ENCODE measurements at regions not wholly inside any gene's neighbourhood (a gene's known extent, or its start where the extent isn't known, plus 50 kb on each side); places are given as distances from the start of the nearest gene placed in this dataset.
A peak's percentile ranks its signal among the peaks of the same experiment; 100 is the strongest.

DNA sequence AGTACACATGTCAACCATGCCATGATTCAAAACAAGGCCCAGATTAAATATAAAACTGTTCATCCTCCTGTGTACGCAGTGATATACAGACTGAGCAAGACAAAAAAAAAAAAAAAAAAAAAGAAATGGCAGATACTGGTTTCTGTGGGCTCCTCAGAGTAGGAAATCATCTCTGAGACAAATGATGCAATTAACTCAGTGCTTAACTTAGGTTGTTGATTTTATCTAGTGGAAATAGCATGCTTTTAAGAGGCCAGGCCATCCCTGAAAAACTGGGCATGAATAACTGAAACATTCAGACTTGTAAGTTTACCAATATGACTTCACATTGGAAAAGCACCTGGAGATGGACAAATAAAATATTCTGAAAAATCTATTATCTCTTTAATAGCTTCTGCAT lies 69.0 kb downstream of the DKK1 start:
- Histone ChIP-seq H3K9ac (ENCODE audit: control insufficient read depth, extremely low read depth, insufficient read depth, low read length) (no peak overlapping the region), H3K27me3 (ENCODE audit: control insufficient read depth, extremely low read depth, insufficient read depth, low read length) (no peaks in the 10 kb centered on the region), H3K4me1 (ENCODE audit: control insufficient read depth, extremely low read depth, insufficient read depth, low read length) (peaks cover 8% of the 10 kb centered on the region), H3K36me3 (ENCODE audit: control insufficient read depth in 2 of 2, extremely low read depth in 1 of 2, insufficient read depth in 2 of 2, low read length in 2 of 2) (no peaks in the 10 kb centered on the region), H2AFZ (ENCODE audit: control insufficient read depth, low read length) (peak overlapping the region; percentile 2), H3K9me3 (ENCODE audit: control insufficient read depth, low read depth, low read length) (no peaks in the 10 kb centered on the region), H3K79me2 (ENCODE audit: control insufficient read depth, insufficient read depth, low read length) (no peaks in the 10 kb centered on the region), H4K20me1 (ENCODE audit: control insufficient read depth, extremely low read depth, insufficient read depth, low read length) (no peaks in the 10 kb centered on the region), H3K9me1 (ENCODE audit: control insufficient read depth, extremely low read depth, insufficient read depth, low read length) (no peaks in the 10 kb centered on the region), H3K4me3 (ENCODE audit: control insufficient read depth in 2 of 3, extremely low read depth in 1 of 3, insufficient read depth in 2 of 3, low read depth in 1 of 3, low read length in 3 of 3) (no peak overlapping the region), H3K27ac (ENCODE audit: control insufficient read depth, insufficient read depth, low read length) (no peak overlapping the region), H3K4me2 (ENCODE audit: control insufficient read depth, extremely low read depth, insufficient read depth, low read depth, low read length) (no peak overlapping the region)
- no peak for TF ChIP-seq EZH2 (IDR thresholded peaks at IDR 0.05; ENCODE audit: low read length)
- TF ChIP-seq, protein P1, sequence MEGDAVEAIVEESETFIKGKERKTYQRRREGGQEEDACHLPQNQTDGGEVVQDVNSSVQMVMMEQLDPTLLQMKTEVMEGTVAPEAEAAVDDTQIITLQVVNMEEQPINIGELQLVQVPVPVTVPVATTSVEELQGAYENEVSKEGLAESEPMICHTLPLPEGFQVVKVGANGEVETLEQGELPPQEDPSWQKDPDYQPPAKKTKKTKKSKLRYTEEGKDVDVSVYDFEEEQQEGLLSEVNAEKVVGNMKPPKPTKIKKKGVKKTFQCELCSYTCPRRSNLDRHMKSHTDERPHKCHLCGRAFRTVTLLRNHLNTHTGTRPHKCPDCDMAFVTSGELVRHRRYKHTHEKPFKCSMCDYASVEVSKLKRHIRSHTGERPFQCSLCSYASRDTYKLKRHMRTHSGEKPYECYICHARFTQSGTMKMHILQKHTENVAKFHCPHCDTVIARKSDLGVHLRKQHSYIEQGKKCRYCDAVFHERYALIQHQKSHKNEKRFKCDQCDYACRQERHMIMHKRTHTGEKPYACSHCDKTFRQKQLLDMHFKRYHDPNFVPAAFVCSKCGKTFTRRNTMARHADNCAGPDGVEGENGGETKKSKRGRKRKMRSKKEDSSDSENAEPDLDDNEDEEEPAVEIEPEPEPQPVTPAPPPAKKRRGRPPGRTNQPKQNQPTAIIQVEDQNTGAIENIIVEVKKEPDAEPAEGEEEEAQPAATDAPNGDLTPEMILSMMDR (optimal IDR thresholded peaks at IDR 0.05 in 1 of 3, IDR thresholded peaks at IDR 0.05 in 1 of 3, conservative IDR thresholded peaks at IDR 0.05 in 1 of 3; ENCODE audit: extremely low read depth in 1 of 3, insufficient read depth in 2 of 3, low read length in 3 of 3) = no peak
- DNase-seq (ENCODE audit: low read depth, low spot score) (no peak), FAIRE-seq (peak; percentile 20)
- dilution Hi-C loops (cut with MboI; ENCODE audit: extremely low pct_ligation_motif_present, low sequenced_read_pairs) = no loop called here

DNA sequence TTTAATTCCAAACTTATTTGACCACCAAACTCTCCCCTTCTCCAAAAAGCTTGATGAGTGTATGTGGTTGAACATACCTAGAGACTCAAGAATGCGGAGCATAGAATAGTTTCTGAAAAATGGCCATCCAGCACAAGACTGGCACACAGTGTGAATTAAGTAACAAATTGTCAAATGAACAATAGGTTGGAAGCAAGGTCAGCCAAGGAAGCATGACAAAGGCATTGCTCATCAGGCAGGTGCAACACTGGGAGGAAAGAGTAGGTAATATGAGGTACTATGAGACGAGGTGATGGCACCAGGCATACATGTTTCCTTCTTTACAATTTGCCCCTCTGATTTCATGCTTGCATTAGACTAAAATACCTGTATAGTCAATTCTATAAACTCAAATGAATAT lies 73.7 kb downstream of the DKK1 start:
- dilution Hi-C loops (cut with MboI; ENCODE audit: extremely low pct_ligation_motif_present, low sequenced_read_pairs) = no loop called here
- no peaks in the 10 kb centered on the region for H3K9me3 ChIP-seq (ENCODE audit: control insufficient read depth, low read depth, low read length)
- peaks cover 22% of the 10 kb centered on the region for H3K4me1 ChIP-seq (ENCODE audit: control insufficient read depth, extremely low read depth, insufficient read depth, low read length)
- H3K36me3 ChIP-seq (ENCODE audit: control insufficient read depth in 2 of 2, extremely low read depth in 1 of 2, insufficient read depth in 2 of 2, low read length in 2 of 2) = no peaks in the 10 kb centered on the region
- no peak overlapping the region for H3K9ac ChIP-seq (ENCODE audit: control insufficient read depth, extremely low read depth, insufficient read depth, low read length)
- peak overlapping the region in 1 of 3 experiments; percentile 9 for H3K4me3 ChIP-seq (ENCODE audit: control insufficient read depth in 2 of 3, extremely low read depth in 1 of 3, insufficient read depth in 2 of 3, low read depth in 1 of 3, low read length in 3 of 3)
- no peaks in the 10 kb centered on the region for H3K9me1 ChIP-seq (ENCODE audit: control insufficient read depth, extremely low read depth, insufficient read depth, low read length)
- H3K79me2 ChIP-seq (ENCODE audit: control insufficient read depth, insufficient read depth, low read length) = no peaks in the 10 kb centered on the region
- TF ChIP-seq, protein P1 (optimal IDR thresholded peaks at IDR 0.05 in 1 of 3, IDR thresholded peaks at IDR 0.05 in 1 of 3, conservative IDR thresholded peaks at IDR 0.05 in 1 of 3; ENCODE audit: extremely low read depth in 1 of 3, insufficient read depth in 2 of 3, low read length in 3 of 3) = no peak
- no peak for TF ChIP-seq EZH2 (IDR thresholded peaks at IDR 0.05; ENCODE audit: low read length)
- H3K27me3 ChIP-seq (ENCODE audit: control insufficient read depth, extremely low read depth, insufficient read depth, low read length) = no peaks in the 10 kb centered on the region
- no peak overlapping the region for H3K27ac ChIP-seq (ENCODE audit: control insufficient read depth, insufficient read depth, low read length)
- peak; percentile 49 for DNase-seq (ENCODE audit: low read depth, low spot score)
- peak; percentile 97 for FAIRE-seq
- H3K4me2 ChIP-seq (ENCODE audit: control insufficient read depth, extremely low read depth, insufficient read depth, low read depth, low read length) = peak overlapping the region; percentile 49
- no peaks in the 10 kb centered on the region for H4K20me1 ChIP-seq (ENCODE audit: control insufficient read depth, extremely low read depth, insufficient read depth, low read length)
- no peak overlapping the region for H2AFZ ChIP-seq (ENCODE audit: control insufficient read depth, low read length)

Data from keratinocyte (primary cell).